MCF 10A (cell line): ENCODE measurements at regions not wholly inside any gene's neighbourhood (a gene's known extent, or its start where the extent isn't known, plus 50 kb on each side); places are given as distances from the start of the nearest gene placed in this dataset.
"Not testable (repeated sequence)": the region's sequence is repeated elsewhere in the genome, so short reads cannot be mapped to it uniquely, and the experiment has no call there.

ENCODE experiments used
- BruUV-seq: library from RNA; stranded (reverse); fragments of 400-500 nt; replicated peaks from 2 replicates; lab custom pipeline; 2021; lab: Mats Ljungman, UMichigan
- CTCF ChIA-PET: fragments of 300-600 bp; sonication (Branson Sonifier 250); formaldehyde crosslinking; extraction: SDS; loops from one replicate; lab custom pipeline; 2021; ENCODE audit warnings: antibody characterized with exemption, inconsistent platforms; lab: Yijun Ruan, JAX
- POLR2A ChIA-PET: fragments of 300-600, 350-650 bp; sonication (Branson Sonifier 250); formaldehyde crosslinking; extraction: SDS; loops from one replicate; lab custom pipeline; 2020; ENCODE audit warnings: antibody characterized with exemption, inconsistent platforms; lab: Yijun Ruan, JAX
- DNase-seq: peaks from one replicate; pipeline ENCODE4 v3.0.0-alpha.2; 2018; ENCODE audit not compliant: unreplicated experiment
- H3K27ac Mint-ChIP-seq: one replicate; pipeline ENCODE4 v1.8.0; 2022; ENCODE audit warnings: mild to moderate bottlenecking, low read depth, mixed read lengths; ENCODE audit not compliant: unreplicated experiment
- H3K27me3 Mint-ChIP-seq: one replicate; pipeline ENCODE4 v1.8.0; 2022; ENCODE audit warnings: mixed read lengths; ENCODE audit not compliant: insufficient read depth, unreplicated experiment
- H3K36me3 Mint-ChIP-seq: one replicate; pipeline ENCODE4 v1.8.0; 2022; ENCODE audit warnings: mild to moderate bottlenecking, moderate library complexity, mixed read lengths; ENCODE audit not compliant: insufficient read depth, unreplicated experiment
- H3K4me1 Mint-ChIP-seq: one replicate; pipeline ENCODE4 v1.8.0; 2022; ENCODE audit warnings: mixed read lengths; ENCODE audit not compliant: insufficient read depth, unreplicated experiment
- H3K4me3 Mint-ChIP-seq: one replicate; pipeline ENCODE4 v1.8.0; 2022; ENCODE audit warnings: mild to moderate bottlenecking, moderate library complexity, mixed read lengths; ENCODE audit not compliant: unreplicated experiment
- H3K9me3 Mint-ChIP-seq: one replicate; pipeline ENCODE4 v1.8.0; 2022; ENCODE audit warnings: mixed read lengths; ENCODE audit not compliant: unreplicated experiment
- intact Hi-C: fragments of 100-400 bp; cut with micrococcal nuclease; formaldehyde crosslinking; loops from 2 replicates; pipeline ENCODE4 v1.14.1; 2022
- TF ChIP-seq, protein P1 (sequence below): fragments of 200-600 bp; IDR thresholded peaks from one replicate; pipeline ENCODE4 v1.8.0; 2022; ENCODE audit warnings: antibody characterized with exemption, mild to moderate bottlenecking; ENCODE audit not compliant: unreplicated experiment

DNA sequence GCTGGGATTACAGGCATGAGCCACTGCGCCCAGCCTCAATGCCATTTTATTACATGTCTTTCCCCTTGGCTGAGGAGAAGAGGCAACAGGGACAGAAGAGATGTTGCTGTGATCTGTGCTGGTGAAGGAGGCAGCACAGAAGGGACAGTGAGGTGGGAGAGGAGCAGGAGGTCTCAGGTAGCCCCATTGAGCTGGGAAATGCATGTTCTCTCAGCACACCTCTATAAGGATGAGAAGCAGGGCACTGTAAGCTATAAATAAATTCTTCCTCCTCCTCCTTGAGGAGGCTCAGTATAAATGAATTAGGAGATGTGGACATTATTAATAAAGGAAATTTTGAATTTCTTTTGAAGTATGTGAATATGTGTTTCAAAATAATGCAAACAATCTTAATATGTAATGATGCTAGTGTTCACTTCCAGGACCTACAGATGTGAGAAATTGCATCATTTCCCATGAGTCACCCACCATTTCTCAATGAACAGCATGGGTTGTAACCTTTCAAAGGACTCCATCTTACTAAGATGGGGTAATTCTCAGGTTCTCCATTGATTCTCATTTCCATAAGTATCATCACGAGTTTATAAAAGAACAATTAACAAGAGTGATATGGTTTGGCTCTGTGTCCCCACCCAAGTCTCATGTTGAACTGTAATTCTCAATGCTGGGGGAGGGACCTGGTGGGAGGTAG, 88.9 kb upstream of the ODAD2 start:
- no peaks in the 10 kb centered on the region for H3K27me3 Mint-ChIP-seq
- DNase-seq = peak; percentile 92
- ChIA-PET CTCF (no interaction called here), POLR2A (interaction anchor here (0.7 kb wide), 1 partner anchor 54 kb away, joined by 3 read pairs; no protein-coding TSS in a partner anchor)
- TF ChIP-seq, protein P1, sequence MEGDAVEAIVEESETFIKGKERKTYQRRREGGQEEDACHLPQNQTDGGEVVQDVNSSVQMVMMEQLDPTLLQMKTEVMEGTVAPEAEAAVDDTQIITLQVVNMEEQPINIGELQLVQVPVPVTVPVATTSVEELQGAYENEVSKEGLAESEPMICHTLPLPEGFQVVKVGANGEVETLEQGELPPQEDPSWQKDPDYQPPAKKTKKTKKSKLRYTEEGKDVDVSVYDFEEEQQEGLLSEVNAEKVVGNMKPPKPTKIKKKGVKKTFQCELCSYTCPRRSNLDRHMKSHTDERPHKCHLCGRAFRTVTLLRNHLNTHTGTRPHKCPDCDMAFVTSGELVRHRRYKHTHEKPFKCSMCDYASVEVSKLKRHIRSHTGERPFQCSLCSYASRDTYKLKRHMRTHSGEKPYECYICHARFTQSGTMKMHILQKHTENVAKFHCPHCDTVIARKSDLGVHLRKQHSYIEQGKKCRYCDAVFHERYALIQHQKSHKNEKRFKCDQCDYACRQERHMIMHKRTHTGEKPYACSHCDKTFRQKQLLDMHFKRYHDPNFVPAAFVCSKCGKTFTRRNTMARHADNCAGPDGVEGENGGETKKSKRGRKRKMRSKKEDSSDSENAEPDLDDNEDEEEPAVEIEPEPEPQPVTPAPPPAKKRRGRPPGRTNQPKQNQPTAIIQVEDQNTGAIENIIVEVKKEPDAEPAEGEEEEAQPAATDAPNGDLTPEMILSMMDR = no peak
- no peaks in the 10 kb centered on the region for H3K4me1 Mint-ChIP-seq
- intact Hi-C loops = no loop called here
- H3K4me3 Mint-ChIP-seq = no peak overlapping the region
- peaks cover 6% of the 10 kb centered on the region for H3K36me3 Mint-ChIP-seq
- H3K9me3 Mint-ChIP-seq = no peaks in the 10 kb centered on the region
- peak overlapping the region; percentile 69 for H3K27ac Mint-ChIP-seq
- BruUV-seq = no TSS peak

- DNase-seq, H3K27ac Mint-ChIP-seq, intact Hi-C loops, H3K4me3 Mint-ChIP-seq, BruUV-seq, H3K4me1 Mint-ChIP-seq, POLR2A ChIA-PET, H3K27me3 Mint-ChIP-seq, CTCF ChIA-PET, H3K36me3 Mint-ChIP-seq, H3K9me3 Mint-ChIP-seq: not testable (repeated sequence)
Observed at GRCh38 chr10:28085760-28086159, 86.9 kb upstream of the ODAD2 start.

GRCh38 chr10:28082885-28083284, 84.0 kb upstream of the ODAD2 start:
- no peak for DNase-seq
- Mint-ChIP-seq H3K4me1 (no peaks in the 10 kb centered on the region), H3K9me3 (no peaks in the 10 kb centered on the region), H3K4me3 (no peak overlapping the region), H3K27me3 (no peaks in the 10 kb centered on the region), H3K36me3 (peaks cover 6% of the 10 kb centered on the region), H3K27ac (no peak overlapping the region)
- ChIA-PET POLR2A (no interaction called here), CTCF (no interaction called here)
- TF ChIP-seq, protein P1 = no peak
- BruUV-seq = no TSS peak
- intact Hi-C loops = no loop called here

GRCh38 chr10:28082316-28082715, 83.4 kb upstream of the ODAD2 start:
- intact Hi-C loops = no loop called here
- no peaks in the 10 kb centered on the region for H3K4me1 Mint-ChIP-seq
- CTCF ChIA-PET = no interaction called here
- H3K36me3 Mint-ChIP-seq = peaks cover under 1% of the 10 kb centered on the region
- no peaks in the 10 kb centered on the region for H3K9me3 Mint-ChIP-seq
- no peak for DNase-seq
- peak overlapping the region; percentile 28 for H3K27ac Mint-ChIP-seq
- H3K4me3 Mint-ChIP-seq = no peak overlapping the region
- no TSS peak for BruUV-seq
- POLR2A ChIA-PET = no interaction called here
- H3K27me3 Mint-ChIP-seq = no peaks in the 10 kb centered on the region
- TF ChIP-seq, protein P1 = no peak
